HG03060 (cell line): ENCODE measurements at regions not wholly inside any gene's neighbourhood (a gene's known extent, or its start where the extent isn't known, plus 50 kb on each side); places are given as distances from the start of the nearest gene placed in this dataset.

Experiments used
- ATAC-seq: cut with Tn5 transposase; IDR thresholded peaks from one replicate; pipeline ENCODE4 v1.9.1; 2021; ENCODE audit warnings: low read depth, moderate number of reproducible peaks; ENCODE audit not compliant: unreplicated experiment

DNA sequence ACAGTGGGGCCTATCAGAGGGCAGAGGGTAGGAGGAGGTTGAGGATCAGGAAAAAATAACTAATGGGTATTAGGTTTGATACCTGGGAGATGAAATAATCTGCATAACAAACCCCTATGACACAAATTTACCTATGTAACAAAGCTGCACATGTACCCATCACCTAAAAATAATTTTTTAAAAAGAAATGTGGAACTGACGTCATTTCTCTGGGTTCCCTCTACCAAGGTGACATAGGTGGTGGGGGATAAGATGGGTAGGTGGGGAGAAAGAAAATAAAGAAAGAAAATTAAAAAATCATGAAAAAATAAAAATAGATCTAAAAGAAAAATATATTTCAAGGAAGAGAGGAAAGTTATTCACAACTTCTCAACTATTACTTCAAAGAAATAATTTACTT, 153.1 kb upstream of the SORCS1 start:
- ATAC-seq: no peak

DNA sequence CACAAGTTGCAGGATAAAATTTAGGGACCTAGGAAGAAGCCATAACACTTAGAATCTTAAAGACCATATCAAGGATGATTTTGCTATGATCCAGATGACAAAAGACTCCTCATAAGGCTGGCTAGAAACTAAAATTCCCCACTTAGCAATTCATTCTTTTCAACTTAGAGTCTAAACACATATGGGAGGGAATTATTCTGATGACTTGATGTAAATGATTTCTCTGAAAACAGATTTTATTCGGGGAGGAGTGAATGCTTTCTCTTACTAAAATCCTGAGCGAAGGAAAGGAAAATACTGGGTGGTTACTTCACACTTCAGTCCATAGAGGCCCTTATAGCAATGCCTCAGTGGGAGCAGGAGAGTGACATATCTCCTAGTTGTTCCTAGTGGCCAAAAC, 138.7 kb upstream of the SORCS1 start:
- no peak for ATAC-seq

DNA sequence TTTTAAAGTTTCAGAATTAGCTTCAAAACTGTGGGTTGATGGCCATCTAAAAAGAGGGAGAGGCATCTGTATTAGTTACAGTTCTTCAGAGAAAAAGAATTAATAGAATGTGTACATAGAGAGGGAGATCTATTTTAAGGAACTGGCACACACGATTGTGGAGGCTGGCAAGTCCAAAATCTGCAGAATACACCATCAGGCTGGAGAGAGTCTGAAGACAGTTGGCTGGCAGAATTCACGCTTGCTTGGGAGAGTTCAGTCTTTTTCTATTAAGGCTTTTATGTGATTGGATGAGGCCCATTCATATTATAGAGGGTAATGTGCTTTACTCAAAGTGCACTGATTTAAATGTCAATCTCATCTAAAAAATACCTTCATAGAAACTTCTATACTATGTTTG, 135.1 kb upstream of the SORCS1 start:
- ATAC-seq: no peak

DNA sequence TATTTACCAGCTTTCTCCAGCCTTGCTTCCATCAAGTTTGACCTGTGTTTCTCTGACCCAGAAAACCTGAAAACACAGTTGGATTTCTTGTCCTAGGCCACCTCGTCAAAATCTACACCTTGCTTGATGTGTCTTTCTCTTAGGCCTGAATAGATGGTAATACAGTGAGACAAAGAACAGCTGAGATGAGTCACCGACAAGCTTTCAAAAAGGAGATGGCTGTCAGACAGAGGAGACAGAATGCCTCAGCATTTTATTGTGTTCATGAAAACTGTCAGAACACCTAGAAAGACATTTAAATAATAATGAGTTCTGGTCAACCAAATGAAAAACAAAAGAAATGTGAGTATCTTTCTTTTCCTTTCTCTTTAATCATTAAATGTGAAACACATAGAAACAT, 119.7 kb upstream of the SORCS1 start:
- no peak for ATAC-seq

DNA sequence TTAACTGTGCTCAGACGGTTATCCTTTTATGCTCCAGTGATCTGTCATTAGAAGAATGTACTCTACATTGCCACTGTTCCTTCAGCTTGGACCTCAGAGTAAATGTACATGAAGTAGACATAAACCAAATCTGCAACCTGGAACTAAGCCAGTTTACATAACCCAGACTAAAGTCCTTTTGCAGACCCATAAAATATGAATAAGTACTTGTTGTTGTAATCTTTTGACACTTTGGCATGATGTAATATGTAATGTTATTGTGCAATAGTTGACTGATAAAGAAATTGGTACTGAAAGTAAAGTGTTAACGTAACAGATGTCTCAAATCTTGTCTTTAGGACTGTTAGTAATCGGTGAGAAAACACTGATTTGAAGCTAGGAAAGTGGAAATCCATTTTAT, 115.8 kb upstream of the SORCS1 start:
- no peak for ATAC-seq

DNA sequence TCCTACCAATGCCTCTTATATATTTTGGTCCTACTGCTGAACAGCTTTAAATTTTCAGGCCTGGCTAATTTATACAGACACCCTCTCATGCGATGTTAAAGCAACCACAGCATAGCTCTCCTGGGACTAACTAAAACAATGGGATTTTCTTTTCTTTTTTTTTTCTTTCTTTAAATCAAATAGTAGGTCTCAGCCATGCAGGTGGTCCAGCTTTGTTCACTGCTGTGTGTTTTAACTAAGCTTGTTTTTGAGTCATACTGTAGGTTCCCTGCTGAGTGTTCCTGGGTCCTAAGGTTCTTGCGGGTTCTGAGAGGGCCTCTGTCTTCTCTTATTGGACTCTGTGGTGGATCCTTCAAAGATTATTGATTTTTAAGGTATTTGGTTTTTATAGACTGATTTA, 113.1 kb upstream of the SORCS1 start:
- no peak for ATAC-seq

DNA sequence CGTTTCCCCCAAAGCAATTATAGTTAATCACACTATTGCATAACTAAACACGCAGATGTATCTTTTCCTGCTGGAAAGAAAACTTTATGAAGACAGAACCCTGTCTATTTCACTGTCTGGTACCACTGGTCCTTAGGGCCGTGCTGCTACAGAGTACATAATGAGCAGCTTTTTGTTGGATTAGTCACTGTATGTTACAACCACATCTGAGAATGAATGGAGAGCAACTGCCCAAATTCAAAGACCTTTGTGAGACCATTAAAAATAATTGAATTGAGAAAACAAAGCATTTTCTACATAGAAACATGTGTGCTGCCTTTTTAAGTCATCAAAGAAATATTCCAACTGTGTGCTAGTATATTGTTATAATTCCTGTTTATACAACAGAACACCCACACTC, 111.3 kb upstream of the SORCS1 start:
- no peak for ATAC-seq

DNA sequence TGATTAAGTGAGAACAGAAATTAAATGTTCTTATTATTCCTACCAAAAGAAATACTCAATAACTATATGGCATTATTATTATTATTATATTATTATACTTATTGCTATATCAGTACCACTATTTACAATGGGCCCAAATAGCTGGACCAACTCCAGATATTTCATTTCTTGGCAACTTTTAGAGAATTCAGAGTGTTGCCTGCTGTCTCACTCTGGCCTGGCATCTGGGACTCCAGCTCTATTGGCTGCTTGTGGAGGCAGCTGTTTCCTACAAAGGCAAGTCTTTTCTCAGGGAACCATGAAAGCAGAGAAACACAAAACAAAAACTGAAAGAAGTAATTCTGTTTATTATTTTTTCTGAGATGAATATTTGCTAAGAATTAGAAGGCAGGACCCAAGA, 105.1 kb upstream of the SORCS1 start:
- no peak for ATAC-seq

DNA sequence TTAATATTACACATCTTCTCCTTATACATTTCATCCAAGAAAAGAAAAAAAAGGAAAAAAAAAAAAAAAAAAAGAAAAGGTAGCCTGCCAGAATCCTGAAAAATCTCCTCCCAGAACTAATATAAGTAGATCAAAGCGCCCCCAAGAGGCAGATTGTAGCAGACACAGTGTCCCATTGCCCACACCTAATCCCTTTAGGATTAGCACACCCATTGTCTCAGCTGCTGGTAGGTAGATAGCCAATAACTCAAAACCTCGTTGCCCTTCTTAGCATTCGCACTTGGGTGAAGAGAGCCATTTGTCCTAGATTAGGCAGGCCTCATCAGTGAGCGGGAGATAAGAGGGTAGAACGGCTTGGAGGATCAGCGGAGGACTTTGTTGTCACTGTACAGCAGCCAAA, 100.2 kb upstream of the SORCS1 start:
- no peak for ATAC-seq

DNA sequence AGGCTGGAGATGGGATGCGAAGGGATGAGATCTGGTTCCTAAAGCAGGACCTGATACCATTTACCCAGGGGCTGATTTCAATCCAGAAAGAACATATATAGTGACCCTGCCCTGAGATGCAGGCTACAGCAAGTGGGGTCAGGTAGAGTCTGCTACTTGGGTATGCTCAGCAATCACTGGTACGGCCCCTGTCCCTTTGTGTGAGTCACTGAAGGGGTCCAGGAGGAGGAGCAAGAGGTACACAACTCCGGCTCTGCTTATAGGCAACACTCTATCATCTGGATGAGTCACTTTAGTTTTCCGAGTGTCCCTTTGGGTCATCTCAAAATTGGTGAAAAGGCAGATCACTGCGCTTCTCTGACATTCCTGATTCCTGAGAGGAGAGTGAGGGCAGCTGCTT, 79.6 kb upstream of the SORCS1 start:
- no peak for ATAC-seq

DNA sequence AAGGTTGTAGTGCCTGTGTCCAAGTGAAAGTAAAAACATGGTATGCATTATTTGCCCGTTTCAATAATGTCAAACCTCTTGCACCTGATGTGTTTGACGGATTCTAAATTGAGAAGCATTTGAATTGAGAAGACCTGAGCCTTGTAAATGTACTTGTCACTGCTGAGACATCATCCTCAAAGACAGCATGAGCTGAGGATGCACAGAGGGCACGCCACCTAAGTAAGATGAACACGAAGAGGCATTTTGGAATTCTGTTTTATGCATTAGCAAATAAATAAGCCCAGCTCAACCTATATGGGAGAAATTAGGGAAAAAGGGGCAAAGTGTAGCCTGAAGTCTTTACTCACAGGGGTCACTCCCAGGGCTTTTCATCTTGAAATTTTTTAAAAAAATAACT, 73.8 kb upstream of the SORCS1 start:
- ATAC-seq: no peak

DNA sequence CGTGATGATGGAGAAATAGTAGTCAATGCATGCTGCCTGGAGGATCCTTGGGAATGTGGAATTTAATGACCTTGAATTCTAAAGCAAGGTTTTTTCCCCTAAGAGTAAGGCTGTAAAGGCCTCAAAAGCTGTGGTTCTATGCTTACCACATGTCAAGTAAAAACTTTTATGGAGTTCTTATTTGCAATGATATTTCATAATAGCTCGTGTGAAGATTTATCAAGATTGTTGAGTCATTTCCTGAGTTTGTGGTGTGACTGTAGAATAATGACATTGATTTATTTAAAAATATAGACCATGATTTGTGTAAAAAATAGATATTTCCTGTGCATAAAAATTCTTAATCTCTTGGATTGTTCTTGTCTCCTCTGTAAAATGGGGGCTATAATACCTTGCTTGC, 67.5 kb upstream of the SORCS1 start:
- no peak for ATAC-seq

DNA sequence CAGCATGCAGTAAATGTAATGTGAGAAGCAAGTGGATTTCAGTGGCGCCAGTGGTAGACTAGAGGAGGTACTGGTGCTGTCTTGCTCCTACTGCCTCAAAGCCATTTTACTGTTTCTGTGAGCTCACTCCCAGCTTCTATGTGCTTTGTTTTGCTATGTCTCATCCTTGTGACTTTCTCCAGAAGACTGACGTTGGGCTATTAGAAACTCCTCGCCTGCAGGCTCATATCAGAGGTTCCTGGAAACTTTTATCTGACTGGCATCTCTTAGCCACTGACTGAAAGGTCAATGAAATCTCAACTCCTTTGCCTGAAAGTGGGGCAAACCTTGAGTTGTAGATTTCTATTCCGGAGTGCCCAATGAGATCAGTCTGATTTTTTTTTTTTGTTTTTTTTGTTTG, 66.4 kb upstream of the SORCS1 start:
- ATAC-seq: no peak

DNA sequence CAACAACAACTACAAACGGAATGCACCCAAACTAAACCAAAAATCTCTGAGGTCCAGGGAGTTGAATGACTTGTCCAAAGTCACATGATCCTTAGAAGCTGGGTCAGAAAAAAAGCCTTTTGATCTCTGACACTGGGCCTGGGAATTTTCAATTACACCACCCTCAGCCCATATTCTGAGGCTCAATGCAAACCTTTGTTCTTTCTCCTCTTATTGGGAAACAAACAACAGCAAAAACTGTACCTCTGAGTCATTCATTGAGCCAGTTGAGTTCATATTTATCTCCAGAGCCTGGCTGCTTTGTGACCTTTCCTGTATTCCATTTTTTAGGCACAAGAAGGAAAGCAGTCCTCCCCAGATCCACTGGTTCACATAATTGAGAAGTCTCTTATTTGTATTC, 51.2 kb upstream of the SORCS1 start:
- ATAC-seq: no peak
